Coronary artery (tissue), 2 donors: ENCODE measurements at regions not wholly inside any gene's neighbourhood (a gene's known extent, or its start where the extent isn't known, plus 50 kb on each side); places are given as distances from the start of the nearest gene placed in this dataset.

ENCODE experiments used
- DNase-seq: peaks from one replicate; pipeline ENCODE4 v3.0.0-alpha.2; 2017; ENCODE audit warnings: low spot score
- H3K27ac ChIP-seq, 2 donors: fragments of 200-600 bp; sonication (generic); one replicate each; pipeline ENCODE4 v1.5.1; 2016 to 2019
- H3K4me3 ChIP-seq: fragments of 200-600 bp; sonication (generic); 2 replicates; pipeline ENCODE4 v1.5.1; 2016; ENCODE audit warnings: mild to moderate bottlenecking, moderate library complexity
- CTCF ChIP-seq: fragments of 200-600 bp; sonication (generic); IDR thresholded peaks from one replicate; pipeline ENCODE4 v1.5.1; 2019; ENCODE audit warnings: antibody characterized with exemption

- TF ChIP-seq CTCF, result no peak
- DNase-seq, result no peak
- H3K27ac ChIP-seq, result no peak overlapping the region
- H3K4me3 ChIP-seq, result no peak overlapping the region
These were observed 128.4 kb upstream of the TBL1X start for GRCh38 chrX:9336456-9336855.

- no peak for DNase-seq
- Histone ChIP-seq H3K4me3 (no peak overlapping the region), H3K27ac (no peak overlapping the region)
- TF ChIP-seq CTCF, result no peak
These were observed 127.8 kb upstream of the TBL1X start for GRCh38 chrX:9337046-9337445.

GRCh38 chrX:9338986-9339385 is 125.9 kb upstream of the TBL1X start:
- no peak for TF ChIP-seq CTCF
- H3K27ac ChIP-seq, result no peak overlapping the region
- no peak for DNase-seq
- H3K4me3 ChIP-seq, result no peak overlapping the region

- no peak for TF ChIP-seq CTCF
- peak overlapping the region; percentile 79 to 90 for H3K27ac ChIP-seq
- H3K4me3 ChIP-seq, result no peak overlapping the region
- DNase-seq, result no peak
These were observed 125.0 kb upstream of the TBL1X start for GRCh38 chrX:9339603-9340491.

- TF ChIP-seq CTCF, result no peak
- no peak for DNase-seq
- peak overlapping the region; percentile 61 for H3K4me3 ChIP-seq
These were observed 124.1 kb upstream of the TBL1X start for GRCh38 chrX:9340598-9341290.

GRCh38 chrX:9341291-9342201 is 123.3 kb upstream of the TBL1X start:
- no peak for TF ChIP-seq CTCF
- Histone ChIP-seq H3K27ac (peak overlapping the region; percentile 79 to 90), H3K4me3 (peak overlapping the region; percentile 61)
- no peak for DNase-seq

More at GRCh38 chrX:9340598-9341290, 124.1 kb upstream of the TBL1X start:
- peak overlapping the region; percentile 79 to 90 for H3K27ac ChIP-seq
